B cell (primary cell): ENCODE measurements at regions not wholly inside any gene's neighbourhood (a gene's known extent, or its start where the extent isn't known, plus 50 kb on each side); places are given as distances from the start of the nearest gene placed in this dataset.

Experiments used
- CTCF ChIP-seq: fragments of 200-600 bp; IDR thresholded peaks from one replicate; pipeline ENCODE4 v1.8.0; 2022; ENCODE audit warnings: antibody characterized with exemption, mild to moderate bottlenecking
- EZH2 ChIP-seq: IDR thresholded peaks from 2 replicates; pipeline ENCODE4 v1.6.1; 2012; ENCODE audit warnings: borderline replicate concordance, low read depth, mild to moderate bottlenecking, moderate library complexity, low read length; ENCODE audit not compliant: insufficient read depth, poor library complexity, severe bottlenecking

- TF ChIP-seq EZH2 (no peak), CTCF (no peak)
Measured at GRCh38 chr4:52248820-52249219, 197.7 kb downstream of the SPATA18 start.
